NCI-H1436 treated with DMSO at 0.1 percent for 48 hours (cell line): ENCODE measurements at regions not wholly inside any gene's neighbourhood (a gene's known extent, or its start where the extent isn't known, plus 50 kb on each side); places are given as distances from the start of the nearest gene placed in this dataset.
"Not testable (repeated sequence)": the region's sequence is repeated elsewhere in the genome, so short reads cannot be mapped to it uniquely, and the experiment has no call there.

Experiments
- DNase-seq: peaks from one replicate; lab custom pipeline; 2025; lab: John Stamatoyannopoulos, UW

DNA sequence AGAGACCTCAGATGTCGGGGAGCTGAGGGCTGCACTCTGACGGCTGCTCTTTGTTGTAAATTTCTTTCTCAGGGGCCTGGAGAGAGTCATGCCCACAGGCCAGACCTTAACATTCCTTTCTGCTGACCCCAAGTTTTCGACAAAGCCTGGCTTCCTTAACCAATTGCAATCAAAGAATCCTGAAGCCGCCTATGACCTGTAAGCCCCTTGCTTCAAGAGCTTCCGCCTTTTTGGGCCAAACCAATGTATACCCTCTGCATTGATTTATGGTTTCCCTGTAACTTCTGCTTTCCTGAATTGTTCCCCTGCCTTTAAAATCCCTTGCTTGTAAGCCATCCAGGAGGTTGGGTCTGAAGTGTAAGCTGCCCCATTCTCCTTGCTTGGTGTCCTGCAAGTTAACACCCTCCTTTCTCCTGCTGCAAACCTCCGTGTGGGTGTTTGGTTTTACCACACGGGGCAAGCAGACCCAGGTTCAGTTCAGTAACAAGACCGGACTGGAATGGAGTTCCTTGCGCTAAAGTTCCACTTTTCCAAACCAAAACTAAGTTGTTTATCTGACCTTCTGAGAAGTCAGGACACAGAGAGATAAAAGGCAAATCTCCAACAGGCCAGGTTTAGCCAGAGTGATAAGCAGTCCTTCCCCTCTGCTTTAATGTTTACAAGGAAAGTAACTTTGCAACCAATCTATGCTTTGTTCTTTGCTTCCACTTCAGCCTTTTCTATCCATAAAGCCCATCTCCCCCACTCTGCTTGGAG, 141.6 kb downstream of the KCNJ12 start:
- DNase-seq, result no peak

DNA sequence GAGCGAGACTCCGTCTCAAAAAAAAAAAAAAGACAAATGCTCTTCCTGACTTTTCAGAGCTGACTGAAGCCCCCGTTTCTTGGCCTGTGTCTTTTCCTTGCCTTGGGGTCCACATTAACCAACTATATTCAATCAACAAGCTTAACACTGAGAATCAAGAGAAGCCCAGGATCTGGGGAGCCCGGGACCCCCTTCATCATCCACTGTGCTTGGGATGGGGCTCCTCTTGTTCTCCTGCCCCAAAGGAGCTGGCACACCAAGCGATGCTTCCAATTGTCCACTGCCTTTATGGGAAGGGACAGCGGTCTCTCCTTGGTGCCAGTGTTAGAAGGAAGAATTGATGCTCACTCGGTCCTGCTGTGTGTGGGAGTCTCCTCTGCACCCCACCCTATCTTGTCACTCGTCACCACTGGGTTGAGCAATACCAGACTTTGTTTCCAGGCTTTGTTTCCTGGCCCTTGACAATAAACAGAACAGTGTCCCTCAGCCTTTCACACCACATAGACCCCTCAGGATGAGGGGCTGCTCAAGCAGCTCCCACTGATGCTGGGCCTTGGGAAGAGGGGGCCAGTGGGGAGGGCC, 146.7 kb downstream of the KCNJ12 start:
- no peak for DNase-seq

GRCh38 chr17:21523497-21524210, 147.5 kb downstream of the KCNJ12 start:
- DNase-seq, result no peak

GRCh38 chr17:21524211-21524591, 148.0 kb downstream of the KCNJ12 start:
- no peak for DNase-seq

- DNase-seq, result no peak
These were observed 149.4 kb downstream of the KCNJ12 start for GRCh38 chr17:21525464-21526130.

- DNase-seq, result no peak
These were observed 152.0 kb downstream of the KCNJ12 start for GRCh38 chr17:21528031-21528695.

DNA sequence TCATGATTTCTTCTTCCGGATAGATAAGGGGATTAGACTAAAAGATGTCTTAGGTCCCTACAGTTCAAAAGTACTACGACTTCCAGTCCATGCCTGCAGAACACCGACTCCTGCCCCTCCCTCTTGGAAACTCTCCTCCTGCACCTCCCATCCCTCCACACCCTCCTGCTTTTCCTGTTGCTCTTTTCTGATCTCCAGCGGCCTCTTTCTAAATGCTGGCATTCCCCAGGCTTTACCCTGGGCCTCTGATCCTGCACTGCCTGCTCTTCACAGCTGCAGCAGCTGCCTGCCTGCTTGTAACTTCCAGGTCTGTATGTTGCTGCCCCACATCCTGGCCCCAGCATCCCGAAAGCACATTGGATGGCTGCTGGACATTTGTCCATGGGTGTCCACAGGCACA, 154.2 kb downstream of the KCNJ12 start:
- DNase-seq, result no peak

DNA sequence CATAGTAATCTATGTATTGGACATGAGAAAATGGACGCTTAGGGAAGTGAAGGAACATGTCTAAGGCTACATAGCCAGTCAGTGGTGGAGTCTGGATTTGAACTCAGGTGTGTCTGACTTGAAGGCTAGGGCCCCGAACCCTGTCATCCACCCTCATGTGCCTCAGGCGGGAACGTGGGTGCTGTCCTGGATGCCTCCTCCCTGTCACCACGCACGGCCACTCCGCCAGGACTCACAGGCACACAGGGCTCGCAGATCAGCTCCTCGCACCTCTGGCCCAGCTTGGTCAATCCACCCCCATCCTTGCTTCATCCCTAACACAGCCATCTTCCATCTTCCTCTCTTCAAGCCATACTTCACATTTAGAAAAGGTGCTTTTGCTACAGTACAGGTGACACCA, 154.7 kb downstream of the KCNJ12 start:
- no peak for DNase-seq

DNA sequence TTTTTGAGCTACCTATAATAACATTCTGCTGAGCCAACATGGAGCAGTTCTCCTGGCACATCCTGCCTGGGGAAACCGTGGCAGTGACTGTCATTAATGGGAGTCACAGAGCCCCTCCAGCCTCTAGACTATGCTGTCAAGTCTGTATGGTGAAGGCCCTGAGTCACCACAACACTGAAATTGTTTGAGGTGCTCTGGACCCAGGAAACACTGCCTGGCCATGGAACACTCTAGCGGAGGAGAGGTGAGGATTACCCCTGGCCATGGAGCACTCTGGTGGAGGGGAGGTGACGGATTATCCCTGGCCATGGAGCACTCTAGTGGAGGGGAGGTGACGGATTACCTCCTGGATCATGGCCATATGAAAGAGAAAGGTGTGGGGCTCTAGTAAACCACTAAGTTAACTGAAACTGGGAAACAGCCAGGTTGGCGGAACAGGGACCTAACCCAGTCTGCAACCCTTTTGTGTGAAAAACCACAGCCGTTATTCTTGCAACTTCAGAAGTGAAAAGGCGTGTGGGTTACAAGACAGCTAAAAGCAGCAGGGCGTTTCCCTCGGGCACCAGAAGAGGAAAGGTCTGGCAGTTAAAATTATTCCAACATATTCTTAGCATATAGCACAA, 156.7 kb downstream of the KCNJ12 start:
- DNase-seq, result no peak

DNA sequence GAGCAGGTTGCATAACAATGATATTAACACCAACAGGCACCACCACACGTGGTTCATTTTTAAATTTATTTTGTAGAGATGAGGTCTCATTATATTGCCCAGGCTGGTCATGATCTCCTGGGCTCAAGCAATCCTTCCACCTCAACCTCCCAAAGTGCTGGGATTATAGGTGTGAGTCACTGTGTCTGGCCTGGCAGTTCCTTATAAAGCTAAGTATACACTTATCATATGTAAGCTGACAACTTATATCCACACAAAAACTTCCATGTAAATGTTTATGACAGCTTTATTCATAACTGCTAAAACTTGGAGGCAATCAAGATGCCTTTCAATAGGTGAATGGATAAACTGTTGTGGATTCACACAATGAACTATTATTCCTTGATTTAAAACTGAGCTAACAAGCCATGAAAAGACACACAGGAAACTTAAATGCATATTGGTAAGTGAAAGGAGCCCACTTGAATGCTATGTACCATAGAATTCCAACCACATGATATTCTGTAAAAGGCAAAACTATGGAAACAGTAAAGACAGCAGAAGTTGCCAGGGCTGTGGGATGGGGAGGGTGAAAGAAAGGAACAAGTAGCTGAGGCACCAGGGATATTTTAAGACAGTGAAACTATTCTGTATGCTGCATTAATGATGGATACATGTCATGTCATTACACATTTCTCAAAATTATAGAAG, 156.5 kb upstream of the KCNJ18 start:
- DNase-seq, result no peak

- DNase-seq, result no peak
These were observed 155.0 kb upstream of the KCNJ18 start for GRCh38 chr17:21537302-21537701.

- DNase-seq, result no peak
These were observed 153.7 kb upstream of the KCNJ18 start for GRCh38 chr17:21538615-21539014.

- no peak for DNase-seq
These were observed 153.2 kb upstream of the KCNJ18 start for GRCh38 chr17:21539146-21539545.

DNA sequence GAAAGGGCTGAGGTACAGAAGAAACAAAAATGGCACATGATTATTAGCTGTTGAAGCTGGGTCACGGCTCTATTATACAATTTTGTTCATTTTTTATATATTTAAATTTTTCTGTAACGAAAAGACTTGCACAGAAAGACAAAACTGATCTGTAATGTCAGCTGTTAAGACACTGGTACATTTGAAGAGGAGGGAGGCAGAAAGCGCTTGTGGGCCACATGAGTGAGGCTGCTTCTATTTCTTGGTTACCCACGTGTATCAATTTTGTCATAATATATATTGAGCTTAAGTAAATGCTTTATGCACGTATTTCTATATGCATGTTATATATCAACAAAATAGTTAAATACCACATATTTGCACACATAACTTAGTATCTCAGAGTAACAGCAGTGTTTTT, 151.8 kb upstream of the KCNJ18 start:
- DNase-seq, result no peak

GRCh38 chr17:21542070-21542469, 150.3 kb upstream of the KCNJ18 start:
- no peak for DNase-seq

DNA sequence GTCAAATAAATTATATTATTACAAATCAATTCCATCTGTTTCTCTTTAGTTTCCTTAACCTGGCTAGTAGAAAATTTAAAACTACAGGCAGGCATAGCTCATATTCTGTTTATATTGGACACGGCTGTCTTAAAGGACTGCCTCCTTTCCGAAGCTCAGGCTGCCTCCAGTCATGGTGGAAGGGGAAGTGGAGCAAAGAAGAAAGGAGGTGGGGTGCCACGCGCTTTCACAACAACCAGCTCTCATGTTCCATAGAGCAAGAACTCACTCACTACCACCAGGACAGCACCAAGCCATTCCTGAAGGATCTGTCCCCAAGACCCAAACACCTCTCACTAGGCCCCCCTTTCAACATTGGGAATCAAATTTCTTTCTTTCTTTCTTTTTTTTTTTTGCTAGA, 149.3 kb upstream of the KCNJ18 start:
- no peak for DNase-seq

DNA sequence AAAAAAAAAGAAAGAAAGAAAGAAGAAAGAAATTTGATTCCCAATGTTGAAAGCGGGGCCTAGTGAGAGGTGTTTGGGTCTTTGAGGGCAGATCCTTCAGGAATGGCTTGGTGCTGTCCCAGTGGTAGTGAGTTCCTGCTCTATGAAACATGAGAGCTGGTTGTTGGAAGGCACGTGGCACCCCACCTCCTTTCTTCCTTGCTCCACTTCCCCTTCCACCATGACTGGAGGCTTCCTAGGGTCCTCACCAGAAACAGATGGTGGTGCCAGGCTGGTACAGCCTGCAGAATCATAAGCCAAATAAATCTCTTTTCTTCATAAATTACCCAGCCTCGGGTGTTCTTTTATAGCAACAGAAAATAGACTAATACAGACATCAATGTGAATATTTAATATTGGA, 147.3 kb upstream of the KCNJ18 start:
- no peak for DNase-seq

GRCh38 chr17:21548236-21548635, 144.1 kb upstream of the KCNJ18 start:
- DNase-seq, result no peak

- no peak for DNase-seq
These were observed 143.1 kb upstream of the KCNJ18 start for GRCh38 chr17:21549107-21549687.

DNA sequence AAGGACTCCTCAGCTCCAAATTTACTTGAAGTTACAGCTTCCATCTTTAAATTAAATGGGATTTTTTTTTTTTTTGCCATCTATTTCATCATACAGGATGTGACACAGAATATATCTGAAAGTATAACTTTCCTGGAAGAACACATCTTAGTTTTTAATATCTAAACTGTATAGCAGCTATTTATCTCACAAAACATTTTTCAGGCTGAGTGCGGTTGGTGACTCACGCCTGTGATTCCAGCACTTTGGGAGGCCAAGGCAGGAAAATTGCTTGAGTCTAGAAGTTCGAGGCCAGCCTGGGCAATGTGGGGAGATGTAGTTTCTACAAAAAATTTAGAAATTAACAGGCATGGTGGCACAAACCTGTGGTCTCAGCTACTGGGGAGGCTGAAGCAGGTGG, 142.3 kb upstream of the KCNJ18 start:
- DNase-seq, result not testable (repeated sequence)
